ENCODE measurements at regions not wholly inside any gene's neighbourhood (a gene's known extent, or its start where the extent isn't known, plus 50 kb on each side); places are given as distances from the start of the nearest gene placed in this dataset.
"Not testable (repeated sequence)": the region's sequence is repeated elsewhere in the genome, so short reads cannot be mapped to it uniquely, and the experiment has no call there.

DNA sequence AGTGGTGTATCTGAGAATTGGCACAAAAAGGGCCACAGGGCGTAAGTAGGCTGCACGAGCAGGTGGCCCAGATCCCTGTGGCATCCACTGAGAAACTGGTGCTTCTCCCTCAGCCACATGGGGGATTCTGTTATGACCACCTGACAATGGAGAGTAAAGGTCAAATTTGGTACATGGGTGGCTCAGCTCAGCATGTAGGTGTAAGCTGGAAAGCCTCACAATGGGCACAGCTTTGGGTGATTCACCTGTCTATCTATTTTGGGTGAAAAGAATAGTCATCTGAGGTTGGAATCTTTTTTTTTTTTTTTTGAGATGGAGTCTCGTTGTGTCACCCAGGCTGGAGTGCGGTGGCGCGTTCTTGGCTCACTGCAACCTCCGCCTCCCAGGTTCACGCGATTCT lies 163.4 kb upstream of the TMEM260 start:
- no peak for DNase-seq (ENCODE audit: extremely low read depth in 1 of 11, low read depth in 9 of 11, low spot score in 4 of 11)

DNA sequence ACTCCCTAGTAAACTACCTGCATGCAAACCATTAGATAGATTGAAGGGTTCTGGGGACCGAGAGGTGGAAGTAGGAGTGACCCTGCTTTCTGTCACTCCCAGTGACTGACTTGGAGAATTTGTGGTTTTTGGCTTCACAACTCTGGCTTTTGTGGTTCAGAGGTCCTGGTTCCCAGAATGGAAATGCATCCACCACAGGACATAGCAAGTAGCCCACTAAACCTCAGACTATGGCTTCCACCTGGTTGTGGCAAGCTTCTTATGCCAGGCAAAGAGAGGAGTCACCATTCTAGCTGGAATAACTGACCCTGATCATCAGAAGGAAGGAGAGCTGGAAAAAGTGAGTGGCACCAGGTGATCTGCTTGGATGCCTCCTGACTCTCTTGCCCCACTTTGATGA lies 162.4 kb upstream of the TMEM260 start:
- DNase-seq (ENCODE audit: extremely low read depth in 1 of 11, low read depth in 9 of 11, low spot score in 4 of 11): no peak

DNA sequence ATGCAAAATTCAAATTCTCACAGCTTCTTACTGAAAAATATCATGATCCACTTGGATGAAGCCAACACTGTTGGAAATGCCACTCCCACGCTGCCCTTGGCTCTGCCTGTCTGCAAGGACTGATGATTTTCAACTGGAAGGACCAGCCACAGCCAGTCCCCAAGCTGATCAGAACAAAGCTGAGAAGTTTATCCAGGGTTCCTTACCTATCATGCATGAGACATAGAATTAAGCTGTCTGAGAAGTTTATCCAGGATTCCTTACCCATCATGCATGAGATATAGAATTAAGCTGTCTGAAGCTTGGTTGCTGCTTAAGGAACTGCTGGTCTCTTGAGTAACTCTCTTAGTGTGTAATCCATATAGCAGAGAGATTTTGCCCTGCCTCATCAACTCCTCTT lies 159.8 kb upstream of the TMEM260 start:
- no peak for DNase-seq (ENCODE audit: extremely low read depth in 1 of 11, low read depth in 9 of 11, low spot score in 4 of 11)

DNA sequence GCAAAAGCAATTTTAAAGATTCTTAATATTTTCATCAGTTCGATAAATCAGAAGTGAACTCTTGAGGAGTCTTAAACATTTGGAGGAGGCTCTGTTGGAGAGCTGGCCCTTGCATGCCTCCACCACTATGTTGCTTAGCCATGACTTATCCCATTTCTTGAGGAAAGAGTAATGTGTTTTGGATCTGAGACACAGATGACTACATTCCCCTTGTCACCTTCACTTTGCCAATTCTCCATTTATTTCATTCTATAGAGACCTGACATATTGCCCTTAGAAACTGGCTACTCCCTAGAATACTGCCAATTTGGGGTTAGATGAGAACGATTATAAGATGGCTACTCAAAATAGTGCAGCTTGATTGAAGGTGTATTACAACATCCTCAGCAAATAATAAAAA lies 157.4 kb upstream of the TMEM260 start:
- no peak for DNase-seq (ENCODE audit: extremely low read depth in 1 of 11, low read depth in 9 of 11, low spot score in 4 of 11)

DNA sequence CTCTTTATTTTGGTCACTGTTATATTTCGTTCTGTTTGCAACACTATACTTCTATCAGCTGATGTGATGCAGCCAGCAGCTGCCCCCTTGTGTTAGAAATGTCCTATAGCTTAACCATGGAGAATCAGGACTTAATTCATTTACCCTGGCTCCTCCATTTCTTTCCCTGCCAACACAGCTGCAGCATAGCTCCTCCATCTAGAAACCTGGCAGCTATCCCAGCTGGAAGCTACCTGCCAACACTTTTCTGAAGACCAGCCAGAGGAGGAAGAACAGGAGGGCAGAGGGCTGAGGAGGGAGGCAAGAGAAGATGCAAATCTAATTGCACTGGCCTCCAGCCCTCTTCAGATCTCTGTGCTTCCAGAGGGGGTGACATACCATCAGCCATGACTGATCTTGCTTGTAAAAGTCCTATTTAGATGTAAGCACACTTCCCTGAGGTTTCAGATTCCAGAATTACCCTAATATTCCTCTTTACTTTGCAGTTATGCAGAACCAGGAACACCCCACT lies 156.8 kb upstream of the TMEM260 start:
- DNase-seq (ENCODE audit: extremely low read depth in 1 of 11, low read depth in 9 of 11, low spot score in 4 of 11): peak; percentile 31 to 65 (median 45)

DNA sequence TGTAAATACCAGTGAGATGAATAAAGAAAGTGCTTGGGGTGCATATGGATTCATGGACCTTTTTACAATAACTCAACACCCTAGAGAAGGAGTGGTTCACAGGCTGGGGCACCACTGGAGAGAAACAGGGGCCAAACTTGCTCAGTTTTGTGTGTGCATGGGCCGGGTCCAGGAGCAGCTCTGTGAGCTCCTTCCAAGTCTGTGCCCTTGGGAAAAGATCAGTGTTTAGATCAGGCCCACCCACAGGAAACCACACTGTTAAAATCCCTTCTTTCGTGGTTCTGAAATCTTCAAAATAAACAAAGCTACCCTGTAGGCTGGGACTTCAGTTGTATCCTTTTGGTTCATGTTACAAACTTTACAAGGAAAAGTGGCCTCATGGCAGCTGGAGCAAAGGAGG lies 156.1 kb upstream of the TMEM260 start:
- DNase-seq (ENCODE audit: extremely low read depth in 1 of 11, low read depth in 9 of 11, low spot score in 4 of 11): no peak

DNA sequence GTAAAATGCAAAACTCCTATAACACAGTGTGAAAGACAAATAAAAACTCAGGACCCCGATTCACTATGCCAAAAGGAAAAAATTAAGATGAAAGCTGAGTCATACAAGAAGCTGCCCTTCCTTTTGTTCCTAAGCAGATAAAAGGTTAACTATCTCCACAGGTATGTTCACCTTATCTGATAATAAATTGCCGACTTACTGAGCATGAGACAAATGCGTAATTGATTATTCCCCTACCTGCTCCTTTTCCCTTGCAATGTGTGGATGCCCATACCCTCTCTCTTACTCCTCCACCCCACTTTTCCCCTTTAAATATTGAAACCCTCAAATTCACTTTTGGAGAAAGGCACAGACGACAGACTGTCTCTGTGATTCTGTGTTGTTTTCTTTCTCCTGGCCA lies 148.6 kb upstream of the TMEM260 start:
- no peak for DNase-seq (ENCODE audit: extremely low read depth in 1 of 11, low read depth in 9 of 11, low spot score in 4 of 11)

DNA sequence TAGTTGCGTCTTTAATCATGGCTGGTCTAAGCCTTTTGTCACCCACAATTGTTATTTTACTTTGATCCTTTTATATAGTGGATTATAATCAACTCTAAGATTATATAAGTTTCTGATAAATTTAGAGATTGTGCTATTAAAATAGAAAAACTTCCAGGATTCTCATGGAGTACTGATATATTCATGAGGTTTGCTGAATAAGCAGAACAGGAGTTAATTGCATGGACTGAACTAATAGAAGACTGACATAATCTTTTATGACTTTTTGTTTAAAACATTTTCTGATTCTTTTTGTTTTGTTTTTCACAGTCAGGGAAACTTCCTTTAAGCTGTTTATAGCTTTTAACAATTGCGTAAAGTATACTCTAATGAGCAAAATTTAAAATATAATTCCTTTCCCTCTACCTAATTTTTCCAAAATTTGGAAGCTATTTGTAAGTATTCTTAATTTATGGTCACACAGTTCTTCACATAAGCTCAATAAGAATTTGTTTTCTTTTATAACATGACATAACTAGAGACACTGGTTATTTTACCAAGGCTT lies 129.9 kb upstream of the TMEM260 start:
- DNase-seq (ENCODE audit: extremely low read depth in 1 of 11, low read depth in 9 of 11, low spot score in 4 of 11): no peak

DNA sequence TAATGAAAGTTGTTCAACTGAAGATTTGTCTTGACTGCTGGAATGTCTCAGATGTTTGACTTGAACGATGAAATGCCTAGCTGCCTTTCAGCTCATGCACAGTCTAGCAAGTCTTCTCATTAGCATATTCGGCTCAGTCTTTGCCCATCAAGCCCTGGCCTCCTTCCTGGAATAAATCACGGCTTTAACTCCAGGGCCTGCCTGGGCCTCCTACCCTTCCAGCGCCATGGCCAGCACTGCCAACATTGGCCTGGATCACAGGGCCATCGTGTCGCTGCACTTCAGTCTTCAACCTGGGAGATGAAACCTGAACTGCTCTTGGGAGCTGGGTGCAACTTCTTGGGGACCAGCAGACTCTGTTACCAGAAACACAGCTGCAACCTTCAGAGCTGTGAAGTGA lies 126.7 kb upstream of the TMEM260 start:
- DNase-seq (ENCODE audit: extremely low read depth in 1 of 11, low read depth in 9 of 11, low spot score in 4 of 11): no peak

DNA sequence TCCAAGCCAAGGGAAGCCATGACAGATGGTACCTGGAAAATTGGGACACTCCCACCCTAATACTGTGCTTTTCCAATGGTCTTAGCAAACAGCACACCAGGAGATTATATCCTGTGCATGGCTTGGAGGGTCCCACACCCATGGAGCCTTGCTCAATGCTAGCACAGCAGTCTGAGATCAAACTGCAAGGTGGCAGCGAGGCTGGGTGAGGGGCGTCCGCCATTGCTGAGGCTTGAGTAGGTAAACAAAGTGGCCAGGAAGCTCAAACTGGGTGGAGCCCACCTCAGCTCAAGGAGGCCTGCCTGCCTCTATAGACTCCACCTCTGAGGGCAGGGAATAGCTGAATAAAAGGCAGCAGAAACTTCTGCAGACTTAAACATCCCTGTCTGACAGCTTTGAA lies 124.9 kb upstream of the TMEM260 start:
- DNase-seq (ENCODE audit: extremely low read depth in 1 of 11, low read depth in 9 of 11, low spot score in 4 of 11): not testable (repeated sequence)

DNA sequence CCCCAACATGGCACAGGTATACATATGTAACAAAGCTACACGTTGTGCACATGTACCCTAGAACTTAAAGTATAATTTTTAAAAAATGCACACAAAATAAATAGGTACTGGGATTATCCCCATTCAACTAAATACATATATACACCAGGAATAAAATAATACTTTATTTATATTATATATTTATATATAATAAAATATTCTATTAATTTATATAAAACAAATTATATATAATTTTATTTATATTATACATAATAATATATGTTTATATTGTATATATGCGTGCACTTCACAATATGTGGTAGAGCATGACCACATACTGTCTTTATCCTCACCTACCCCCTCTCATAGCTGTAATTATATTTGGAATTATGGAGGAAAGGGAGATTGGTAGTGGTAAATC lies 119.1 kb upstream of the TMEM260 start:
- no peak for DNase-seq (ENCODE audit: extremely low read depth in 1 of 11, low read depth in 9 of 11, low spot score in 4 of 11)

DNA sequence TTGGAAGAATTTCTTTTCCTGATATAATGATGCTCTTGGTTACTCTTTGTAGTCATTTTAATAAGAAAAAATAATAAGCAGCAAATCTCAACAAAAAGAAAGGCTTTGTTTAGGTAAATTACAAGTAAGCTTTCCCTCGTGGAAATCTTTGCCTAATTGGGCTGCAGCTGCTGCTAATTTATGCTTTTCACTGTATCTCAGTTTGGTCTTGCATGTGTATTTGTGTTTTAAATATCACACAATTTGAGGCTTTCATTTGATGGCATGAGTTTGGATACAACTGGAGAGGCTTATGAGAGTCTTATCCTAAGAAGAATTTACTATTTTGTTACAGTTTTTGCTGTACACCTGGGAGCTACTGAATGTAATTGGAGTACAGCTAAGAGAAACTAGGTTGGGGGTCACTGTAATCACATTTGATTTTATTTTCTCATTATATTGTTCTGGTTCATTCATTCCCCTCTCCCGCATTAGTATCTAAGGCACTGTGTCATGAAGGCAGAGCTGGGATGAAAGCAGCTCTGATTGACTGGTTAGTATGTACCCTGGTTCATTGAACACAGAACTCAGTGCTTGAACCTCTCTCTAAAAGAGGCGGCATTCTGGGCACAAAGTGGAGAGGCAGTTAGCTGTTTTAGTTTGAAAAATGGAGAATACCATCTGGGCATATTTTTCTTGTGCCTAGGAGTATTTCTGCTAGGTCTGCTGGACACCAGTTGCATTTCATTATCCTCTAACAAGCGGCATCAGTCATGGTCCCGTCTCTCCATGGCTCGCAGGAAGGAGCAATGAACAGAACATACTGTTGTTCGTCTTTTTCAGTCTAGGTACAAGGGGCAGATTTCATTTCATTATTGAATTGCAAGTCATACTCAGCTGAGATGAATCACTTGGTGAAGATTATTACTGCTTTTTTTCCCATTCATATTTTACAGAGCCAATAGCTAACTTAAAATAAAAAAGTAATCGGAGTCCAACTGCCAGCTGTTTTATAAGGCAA lies 118.0 kb upstream of the TMEM260 start:
- DNase-seq (ENCODE audit: extremely low read depth in 1 of 11, low read depth in 9 of 11, low spot score in 4 of 11): no peak

DNA sequence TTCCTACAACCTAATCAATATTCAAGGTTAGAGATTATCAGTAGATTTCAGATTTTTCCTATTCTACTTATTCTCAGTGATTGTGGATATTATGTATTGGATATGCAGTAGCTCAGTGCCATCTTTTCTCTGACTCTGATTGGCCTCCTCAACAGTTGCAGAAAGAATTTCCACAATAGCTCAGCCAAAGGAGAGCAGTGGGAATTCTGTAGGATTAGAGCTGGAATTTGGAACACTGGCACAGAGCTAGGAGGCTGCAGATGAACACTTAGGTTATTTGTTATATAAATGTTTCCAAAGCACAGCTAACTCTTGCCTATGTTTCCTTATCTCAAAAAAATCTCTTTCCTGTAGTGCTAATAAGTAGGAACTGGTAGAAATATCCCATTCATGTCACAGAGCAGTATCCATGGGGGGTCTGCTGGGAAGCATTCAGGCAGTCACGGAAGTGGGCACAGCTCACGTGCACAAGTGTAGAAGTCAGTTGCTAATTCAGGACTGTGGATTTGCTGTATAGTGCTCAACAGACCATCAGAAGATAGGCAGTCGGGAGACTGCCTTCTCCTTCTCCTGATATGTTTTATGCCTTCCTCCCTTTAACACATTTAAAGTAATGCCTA lies 116.2 kb upstream of the TMEM260 start:
- DNase-seq (ENCODE audit: extremely low read depth in 1 of 11, low read depth in 9 of 11, low spot score in 4 of 11): no peak

DNA sequence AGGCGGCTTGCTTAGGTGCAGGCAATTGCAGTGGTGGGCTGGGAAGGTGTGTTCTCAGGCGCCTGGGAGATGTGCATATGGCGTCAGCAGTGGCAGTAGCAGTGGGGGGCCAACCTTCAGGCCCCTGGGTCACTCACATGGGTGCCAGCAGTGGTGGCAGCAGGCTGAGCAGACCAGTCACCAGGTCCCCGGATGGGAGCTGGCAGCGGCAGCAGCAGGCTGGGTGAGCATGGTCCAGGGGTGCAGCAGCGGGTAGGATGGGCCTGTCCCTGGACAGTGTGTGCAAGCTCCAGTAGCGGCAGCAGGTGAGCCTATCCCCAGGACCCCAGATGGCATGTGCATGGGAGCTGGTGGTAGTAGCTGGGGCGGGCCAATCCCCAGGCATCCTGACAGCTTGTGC lies 108.5 kb upstream of the TMEM260 start:
- DNase-seq (ENCODE audit: extremely low read depth in 1 of 11, low read depth in 9 of 11, low spot score in 4 of 11): no peak

DNA sequence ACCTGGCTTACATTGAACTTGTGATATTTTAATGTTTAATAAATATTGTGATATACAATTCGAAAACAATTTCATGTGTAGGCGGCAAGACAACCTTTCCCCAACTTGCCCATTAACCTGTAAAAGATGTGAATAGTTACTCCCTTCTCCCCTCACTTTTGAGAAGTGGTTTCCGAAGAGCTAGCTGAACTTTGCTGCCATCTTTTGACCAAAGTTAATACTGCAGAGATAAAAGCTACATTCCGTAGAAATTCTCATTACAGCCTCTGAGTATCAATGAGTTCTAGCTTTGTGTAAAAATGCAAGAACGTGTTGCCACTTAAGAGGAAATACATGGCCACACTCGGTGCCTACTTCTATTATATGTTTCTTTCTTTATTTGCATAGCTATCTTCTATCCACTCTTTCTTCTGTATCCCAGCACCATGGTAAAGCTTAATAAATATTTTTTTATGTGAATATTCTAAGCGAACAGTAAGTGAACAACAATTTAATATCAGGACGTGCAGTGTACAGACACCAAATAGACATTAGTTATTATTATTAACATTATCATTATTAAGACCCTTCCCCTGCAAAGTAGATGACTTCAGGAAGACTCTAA lies 105.1 kb upstream of the TMEM260 start:
- peak in 6 of 11 donors; percentile 26 to 50 (median 36) for DNase-seq (ENCODE audit: extremely low read depth in 1 of 11, low read depth in 9 of 11, low spot score in 4 of 11)

DNA sequence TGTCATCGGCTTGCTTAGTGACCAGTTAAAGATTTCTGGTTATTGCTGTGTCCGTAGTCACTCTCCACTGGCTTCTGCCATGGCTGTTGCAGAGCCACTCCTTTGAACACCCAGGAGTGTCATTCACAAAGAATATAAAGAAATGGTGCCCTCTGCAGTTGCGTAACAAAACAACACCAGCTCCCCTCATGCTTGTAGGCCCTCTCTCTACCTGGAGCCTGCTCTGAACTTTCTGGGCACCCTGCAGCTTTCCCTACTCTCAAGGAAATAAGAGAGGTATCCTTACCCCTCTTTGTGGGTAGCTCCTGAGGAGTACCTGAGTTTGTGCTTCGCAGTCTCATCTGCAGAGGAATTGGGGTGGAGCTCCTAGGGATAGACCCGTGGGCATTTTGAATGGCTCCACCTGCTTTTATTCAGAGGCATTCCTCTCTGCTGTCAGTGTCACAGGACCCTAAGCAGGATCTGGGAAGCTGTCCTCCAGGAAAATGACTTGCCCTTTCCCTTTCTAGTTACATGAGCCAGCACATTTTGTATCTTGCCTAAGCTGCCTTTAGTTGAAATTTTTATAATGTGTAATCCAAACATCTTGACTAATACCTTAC lies 97.2 kb upstream of the TMEM260 start:
- DNase-seq (ENCODE audit: extremely low read depth in 1 of 11, low read depth in 9 of 11, low spot score in 4 of 11): no peak

DNA sequence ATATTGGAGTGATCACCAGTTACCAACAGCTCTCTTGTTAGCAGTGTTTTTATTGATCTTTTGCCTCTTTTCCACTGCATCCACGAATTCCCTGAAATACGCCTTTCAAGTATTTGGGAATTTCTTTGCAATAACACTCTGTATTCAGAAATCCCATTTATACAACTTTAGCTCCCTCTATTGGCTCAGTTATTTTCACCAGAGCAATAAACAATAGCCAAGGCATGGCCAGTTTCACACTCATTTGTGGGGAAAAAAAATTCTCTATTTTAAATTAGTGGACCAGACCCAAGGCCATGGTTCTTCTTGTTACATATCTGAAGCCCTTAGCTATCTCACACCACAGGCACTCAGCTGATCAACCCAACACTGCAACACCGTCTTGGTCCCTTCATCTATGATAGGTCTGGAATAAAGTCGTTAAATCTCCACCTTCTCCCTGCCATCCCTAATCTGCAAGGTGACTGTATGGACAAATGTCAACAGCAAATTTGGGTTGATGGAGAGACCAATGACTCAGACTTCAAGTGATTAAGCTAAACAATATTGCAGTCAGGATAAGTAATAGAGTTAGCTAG lies 92.4 kb upstream of the TMEM260 start:
- DNase-seq (ENCODE audit: extremely low read depth in 1 of 11, low read depth in 9 of 11, low spot score in 4 of 11): peak in 1 of 11 donors; percentile 14

DNA sequence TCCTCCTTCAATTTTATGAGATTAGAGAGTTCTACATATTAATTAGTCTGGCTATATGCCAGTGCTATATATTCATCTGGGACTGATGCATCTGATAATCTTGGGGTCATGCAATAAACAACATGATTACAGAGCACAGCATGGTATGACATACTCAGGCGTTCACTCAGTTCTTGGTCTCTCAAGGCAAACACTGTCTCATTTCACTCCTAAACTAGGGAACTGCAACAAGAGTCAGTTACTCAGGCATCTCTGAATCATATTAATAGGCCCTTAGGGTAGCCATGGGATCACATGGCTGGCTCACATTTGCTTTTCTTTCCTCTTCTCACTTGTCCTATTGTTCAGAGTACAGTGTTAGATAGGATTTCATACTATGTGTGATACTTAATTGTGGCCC lies 91.8 kb upstream of the TMEM260 start:
- no peak for DNase-seq (ENCODE audit: extremely low read depth in 1 of 11, low read depth in 9 of 11, low spot score in 4 of 11)

DNA sequence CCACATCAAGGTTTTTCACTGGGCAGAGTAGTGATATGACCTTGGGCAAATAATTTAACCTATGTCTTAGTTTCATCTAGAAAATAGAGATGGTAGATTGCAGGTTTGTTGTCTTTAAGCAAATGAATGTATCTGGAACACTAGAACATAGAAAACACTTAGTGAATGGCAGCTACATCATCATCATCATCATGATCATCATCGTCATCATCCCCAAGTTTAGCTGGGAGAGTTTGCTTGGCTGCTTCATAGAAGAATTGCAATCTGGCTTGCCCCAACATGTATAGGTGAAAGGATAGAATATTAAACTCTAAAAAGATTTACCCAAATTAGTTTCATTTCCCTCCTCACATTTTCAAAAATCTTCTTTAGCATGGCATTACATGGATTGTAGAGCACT lies 91.3 kb upstream of the TMEM260 start:
- DNase-seq (ENCODE audit: extremely low read depth in 1 of 11, low read depth in 9 of 11, low spot score in 4 of 11): no peak
